Panc1 (cell line): ENCODE measurements at regions not wholly inside any gene's neighbourhood (a gene's known extent, or its start where the extent isn't known, plus 50 kb on each side); places are given as distances from the start of the nearest gene placed in this dataset.
"Not testable (repeated sequence)": the region's sequence is repeated elsewhere in the genome, so short reads cannot be mapped to it uniquely, and the experiment has no call there.

Experiments used
- ATAC-seq: fragments of 200-7000 bp; cut with Tn5 transposase; 2 replicates; pipeline ENCODE4 v1.9.1; 2020; ENCODE audit warnings: mild to moderate bottlenecking, moderate library complexity
- BruUV-seq: library from RNA; stranded (reverse); fragments of 400-500 nt; replicated peaks from 2 replicates; lab custom pipeline; 2021; lab: Mats Ljungman, UMichigan
- CTCF ChIA-PET: fragments of 300-600 bp; sonication (Branson Sonifier 250); formaldehyde crosslinking; loops from one replicate; lab custom pipeline; 2022; ENCODE audit warnings: antibody characterized with exemption; lab: Charles Lee
- POLR2A ChIA-PET: fragments of 300-600 bp; sonication (Branson Sonifier 250); formaldehyde crosslinking; loops from one replicate; lab custom pipeline; 2022; ENCODE audit warnings: antibody characterized with exemption; lab: Charles Lee
- DNase-seq: peaks from one replicate; pipeline ENCODE4 v3.0.0-alpha.2; 2010; ENCODE audit warnings: low read depth, low spot score
- H3K27ac ChIP-seq: 2 replicates; pipeline ENCODE4 v1.5.1; 2011; ENCODE audit warnings: mild to moderate bottlenecking, low read length, inconsistent platforms
- H3K27me3 ChIP-seq: fragments of 200-500 bp; sonication (Bioruptor generic); 2 replicates; pipeline ENCODE4 v1.6.0; 2014; ENCODE audit warnings: low read length, inconsistent platforms; ENCODE audit not compliant: control insufficient read depth, insufficient read depth
- H3K36me3 ChIP-seq: fragments of 200-500 bp; sonication (Bioruptor generic); 2 replicates; pipeline ENCODE4 v1.5.1; 2014; ENCODE audit warnings: inconsistent platforms, mild to moderate bottlenecking, low read length, moderate library complexity; ENCODE audit not compliant: control insufficient read depth, insufficient read depth
- H3K4me1 ChIP-seq: 2 replicates; pipeline ENCODE4 v1.5.1; 2011; ENCODE audit warnings: inconsistent platforms, mild to moderate bottlenecking, low read length, moderate library complexity; ENCODE audit not compliant: control insufficient read depth, insufficient read depth
- H3K4me3 ChIP-seq, 2 experiments: 2 replicates each; pipeline ENCODE4 v1.5.1; 2011 to 2012; ENCODE audit warnings: low read depth in 2 of 2, low read length in 2 of 2, mild to moderate bottlenecking in 2 of 2, inconsistent platforms in 1 of 2, moderate library complexity in 1 of 2
- H3K9me3 ChIP-seq: fragments of 200-500 bp; sonication (Bioruptor generic); 2 replicates; pipeline ENCODE4 v1.5.1; 2014; ENCODE audit warnings: low read depth, mild to moderate bottlenecking, inconsistent platforms, low read length, moderate library complexity; ENCODE audit not compliant: control insufficient read depth, insufficient read depth
- POLR2AphosphoS5 ChIP-seq: IDR thresholded peaks from 2 replicates; pipeline ENCODE4 v1.6.1; 2012; ENCODE audit warnings: mild to moderate bottlenecking, low read depth, low read length, moderate library complexity
- SIN3A ChIP-seq: IDR thresholded peaks from 2 replicates; pipeline ENCODE4 v1.6.1; 2012; ENCODE audit warnings: low read depth, mild to moderate bottlenecking, low read length, moderate library complexity, borderline replicate concordance; ENCODE audit not compliant: insufficient read depth
- TCF7L2 ChIP-seq: IDR thresholded peaks from 2 replicates; pipeline ENCODE4 v1.6.1; 2011; ENCODE audit warnings: mild to moderate bottlenecking, low read depth, low read length, inconsistent platforms
- in situ Hi-C: cut with HindIII; loops from 2 replicates; pipeline ENCODE4 v1.10.0; 2016; ENCODE audit warnings: low sequenced_read_pairs, low pct_unique_long_range_greater_than_20kb
- intact Hi-C: fragments of 100-400 bp; cut with micrococcal nuclease; formaldehyde crosslinking; loops from one replicate; pipeline ENCODE4 v1.10.0; 2022; ENCODE audit not compliant: unreplicated experiment
- TF ChIP-seq, protein P1 (sequence below): fragments of 450-650 bp; IDR thresholded peaks from 2 replicates; pipeline ENCODE4 v1.5.1; 2017; ENCODE audit warnings: mild to moderate bottlenecking
- TF ChIP-seq, protein P2 (sequence below), 2 experiments: IDR thresholded peaks; 2 replicates each; pipeline ENCODE4 v1.6.1; 2011 to 2012; ENCODE audit warnings: low read depth in 2 of 2, control low read depth in 1 of 2, low read length in 1 of 2, mild to moderate bottlenecking in 1 of 2, moderate library complexity in 1 of 2; ENCODE audit not compliant: insufficient read depth in 1 of 2

DNA sequence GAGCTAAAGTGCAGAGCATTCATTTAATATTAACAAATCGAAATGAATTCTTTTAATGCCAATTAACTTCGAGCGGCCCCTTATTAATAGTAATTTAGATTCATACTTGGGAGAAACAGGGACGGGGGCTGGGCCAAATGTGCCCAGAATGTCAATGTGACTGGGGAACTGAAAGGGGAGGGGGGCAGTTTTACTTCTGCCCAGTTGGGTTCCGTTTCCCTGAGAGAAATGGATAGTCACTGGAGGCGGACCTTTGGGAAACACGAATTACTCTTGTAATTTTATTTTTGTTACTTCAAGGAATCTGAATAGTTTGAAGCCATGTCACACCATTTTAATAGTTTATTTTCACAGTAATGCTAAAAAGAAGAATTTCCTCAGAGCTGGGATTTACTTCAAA lies 64.8 kb downstream of the SMUG1 start:
- H3K27me3 ChIP-seq, ATAC-seq, POLR2A ChIA-PET, H3K4me1 ChIP-seq, CTCF ChIA-PET, H3K4me3 ChIP-seq, H3K9me3 ChIP-seq, in situ Hi-C loops, DNase-seq, H3K36me3 ChIP-seq, BruUV-seq, intact Hi-C loops, H3K27ac ChIP-seq: not testable (repeated sequence)

DNA sequence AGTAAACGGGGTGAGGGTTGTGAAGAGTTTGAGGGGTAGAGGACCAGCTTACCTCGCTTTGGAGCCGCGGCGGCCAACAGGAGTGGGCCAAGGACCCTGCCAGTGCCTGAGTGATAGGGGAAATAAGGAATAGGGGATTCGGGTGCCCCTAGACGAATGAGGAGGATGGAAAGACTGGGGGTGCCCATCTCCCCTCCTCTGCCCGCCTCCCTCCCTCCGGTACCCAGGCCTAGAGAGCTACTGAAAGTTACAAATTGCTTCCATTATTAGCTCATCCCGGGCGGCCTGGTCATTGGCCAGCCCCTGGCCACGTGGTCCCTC lies 63.1 kb downstream of the SMUG1 start:
- CTCF ChIA-PET: interaction anchor here (0.7 kb wide), 2 partner anchors 101 to 134 kb away, joined by 3 to 9 read pairs; no protein-coding TSS in a partner anchor
- DNase-seq, H3K27me3 ChIP-seq, intact Hi-C loops, BruUV-seq, H3K9me3 ChIP-seq, POLR2A ChIA-PET, H3K27ac ChIP-seq, in situ Hi-C loops, H3K36me3 ChIP-seq, H3K4me1 ChIP-seq: not testable (repeated sequence)
- peak overlapping the region; percentile 50 to 64 for H3K4me3 ChIP-seq
- peak; percentile 69 for ATAC-seq

DNA sequence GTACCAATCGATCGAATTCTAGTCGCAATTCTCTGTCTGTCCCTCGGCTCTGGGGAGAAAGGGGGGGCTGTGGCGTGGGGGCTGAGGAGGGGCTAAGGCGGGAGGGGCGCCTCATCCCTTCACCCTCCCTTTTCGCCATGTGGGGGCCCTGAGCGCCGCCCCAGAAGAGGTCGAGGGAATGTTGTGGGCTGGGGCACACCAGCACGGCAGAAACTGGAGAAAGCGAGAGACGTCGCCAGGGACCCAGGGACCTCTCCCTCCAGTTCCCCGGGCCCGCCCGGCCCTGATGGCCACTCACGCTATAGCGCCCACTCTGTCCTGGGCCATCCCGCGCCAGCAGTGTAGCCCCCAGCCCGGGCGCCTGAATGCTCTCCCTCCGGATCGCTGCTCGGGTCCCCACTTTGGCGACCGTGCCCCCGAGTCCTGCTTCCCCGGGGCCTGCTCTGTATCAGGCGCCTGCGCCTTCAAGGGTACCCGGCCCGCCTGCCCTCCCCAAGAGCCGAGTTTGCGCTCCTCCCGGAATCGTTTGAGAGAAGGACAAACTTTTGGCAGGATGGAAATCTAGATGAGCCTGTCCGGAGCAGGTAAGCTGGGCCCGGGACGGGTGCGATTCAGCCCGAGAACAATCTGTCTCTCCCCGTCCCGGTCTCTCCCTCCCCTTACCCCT lies 62.6 kb downstream of the SMUG1 start:
- H3K36me3 ChIP-seq: no peaks in the 10 kb centered on the region
- DNase-seq: no peak
- in situ Hi-C loops (no loop called here), intact Hi-C loops (no loop called here)
- H3K9me3 ChIP-seq: no peaks in the 10 kb centered on the region
- ATAC-seq: peak; percentile 83
- peaks cover 6% of the 10 kb centered on the region for H3K4me1 ChIP-seq
- peak overlapping the region; percentile 50 to 64 for H3K4me3 ChIP-seq
- H3K27ac ChIP-seq: peak overlapping the region; percentile 46
- no TSS peak for BruUV-seq
- ChIA-PET POLR2A (interaction anchor here (0.6 kb wide), 1 partner anchor 47 kb away, joined by 4 read pairs; no protein-coding TSS in a partner anchor), CTCF (interaction anchor here (0.7 kb wide), 2 partner anchors 102 to 134 kb away, joined by 3 to 9 read pairs; no protein-coding TSS in a partner anchor)
- no peaks in the 10 kb centered on the region for H3K27me3 ChIP-seq
- TF ChIP-seq POLR2AphosphoS5: no peak
- TF ChIP-seq, protein P1, sequence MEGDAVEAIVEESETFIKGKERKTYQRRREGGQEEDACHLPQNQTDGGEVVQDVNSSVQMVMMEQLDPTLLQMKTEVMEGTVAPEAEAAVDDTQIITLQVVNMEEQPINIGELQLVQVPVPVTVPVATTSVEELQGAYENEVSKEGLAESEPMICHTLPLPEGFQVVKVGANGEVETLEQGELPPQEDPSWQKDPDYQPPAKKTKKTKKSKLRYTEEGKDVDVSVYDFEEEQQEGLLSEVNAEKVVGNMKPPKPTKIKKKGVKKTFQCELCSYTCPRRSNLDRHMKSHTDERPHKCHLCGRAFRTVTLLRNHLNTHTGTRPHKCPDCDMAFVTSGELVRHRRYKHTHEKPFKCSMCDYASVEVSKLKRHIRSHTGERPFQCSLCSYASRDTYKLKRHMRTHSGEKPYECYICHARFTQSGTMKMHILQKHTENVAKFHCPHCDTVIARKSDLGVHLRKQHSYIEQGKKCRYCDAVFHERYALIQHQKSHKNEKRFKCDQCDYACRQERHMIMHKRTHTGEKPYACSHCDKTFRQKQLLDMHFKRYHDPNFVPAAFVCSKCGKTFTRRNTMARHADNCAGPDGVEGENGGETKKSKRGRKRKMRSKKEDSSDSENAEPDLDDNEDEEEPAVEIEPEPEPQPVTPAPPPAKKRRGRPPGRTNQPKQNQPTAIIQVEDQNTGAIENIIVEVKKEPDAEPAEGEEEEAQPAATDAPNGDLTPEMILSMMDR: no peak
- no peak for TF ChIP-seq TCF7L2
- TF ChIP-seq, protein P2, sequence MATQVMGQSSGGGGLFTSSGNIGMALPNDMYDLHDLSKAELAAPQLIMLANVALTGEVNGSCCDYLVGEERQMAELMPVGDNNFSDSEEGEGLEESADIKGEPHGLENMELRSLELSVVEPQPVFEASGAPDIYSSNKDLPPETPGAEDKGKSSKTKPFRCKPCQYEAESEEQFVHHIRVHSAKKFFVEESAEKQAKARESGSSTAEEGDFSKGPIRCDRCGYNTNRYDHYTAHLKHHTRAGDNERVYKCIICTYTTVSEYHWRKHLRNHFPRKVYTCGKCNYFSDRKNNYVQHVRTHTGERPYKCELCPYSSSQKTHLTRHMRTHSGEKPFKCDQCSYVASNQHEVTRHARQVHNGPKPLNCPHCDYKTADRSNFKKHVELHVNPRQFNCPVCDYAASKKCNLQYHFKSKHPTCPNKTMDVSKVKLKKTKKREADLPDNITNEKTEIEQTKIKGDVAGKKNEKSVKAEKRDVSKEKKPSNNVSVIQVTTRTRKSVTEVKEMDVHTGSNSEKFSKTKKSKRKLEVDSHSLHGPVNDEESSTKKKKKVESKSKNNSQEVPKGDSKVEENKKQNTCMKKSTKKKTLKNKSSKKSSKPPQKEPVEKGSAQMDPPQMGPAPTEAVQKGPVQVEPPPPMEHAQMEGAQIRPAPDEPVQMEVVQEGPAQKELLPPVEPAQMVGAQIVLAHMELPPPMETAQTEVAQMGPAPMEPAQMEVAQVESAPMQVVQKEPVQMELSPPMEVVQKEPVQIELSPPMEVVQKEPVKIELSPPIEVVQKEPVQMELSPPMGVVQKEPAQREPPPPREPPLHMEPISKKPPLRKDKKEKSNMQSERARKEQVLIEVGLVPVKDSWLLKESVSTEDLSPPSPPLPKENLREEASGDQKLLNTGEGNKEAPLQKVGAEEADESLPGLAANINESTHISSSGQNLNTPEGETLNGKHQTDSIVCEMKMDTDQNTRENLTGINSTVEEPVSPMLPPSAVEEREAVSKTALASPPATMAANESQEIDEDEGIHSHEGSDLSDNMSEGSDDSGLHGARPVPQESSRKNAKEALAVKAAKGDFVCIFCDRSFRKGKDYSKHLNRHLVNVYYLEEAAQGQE (IDR thresholded peaks at IDR 0.05; ENCODE audit: insufficient read depth in 1 of 2, low read depth in 2 of 2, low read length in 1 of 2): no peak
- no peak for TF ChIP-seq SIN3A
